ENCODE measurements at regions not wholly inside any gene's neighbourhood (a gene's known extent, or its start where the extent isn't known, plus 50 kb on each side); places are given as distances from the start of the nearest gene placed in this dataset.
"Not testable (repeated sequence)": the region's sequence is repeated elsewhere in the genome, so short reads cannot be mapped to it uniquely, and the experiment has no call there.

DNA sequence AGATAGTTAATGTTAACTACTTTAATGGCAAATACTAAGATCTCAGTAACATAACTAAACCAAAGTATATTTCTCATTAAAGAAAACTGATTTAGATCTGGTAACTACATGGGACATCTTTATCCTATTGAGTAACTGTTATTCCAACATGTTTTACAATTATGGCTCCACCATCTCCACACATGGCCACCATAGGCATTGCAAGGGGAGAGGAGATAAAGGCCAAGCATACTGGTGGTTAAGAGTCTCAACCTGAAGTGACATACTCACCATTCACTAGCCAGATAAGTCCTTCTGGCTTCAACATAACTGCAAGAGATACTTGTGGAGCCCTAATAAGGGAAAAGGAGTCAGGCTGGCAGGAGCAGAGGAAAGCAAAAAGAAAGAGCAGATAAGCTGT is 1586.4 kb upstream of the SPRY2 start:
- no peak for FAIRE-seq

GRCh38 chr13:81917810-81918209 is 1576.9 kb upstream of the SPRY2 start:
- FAIRE-seq = no peak

DNA sequence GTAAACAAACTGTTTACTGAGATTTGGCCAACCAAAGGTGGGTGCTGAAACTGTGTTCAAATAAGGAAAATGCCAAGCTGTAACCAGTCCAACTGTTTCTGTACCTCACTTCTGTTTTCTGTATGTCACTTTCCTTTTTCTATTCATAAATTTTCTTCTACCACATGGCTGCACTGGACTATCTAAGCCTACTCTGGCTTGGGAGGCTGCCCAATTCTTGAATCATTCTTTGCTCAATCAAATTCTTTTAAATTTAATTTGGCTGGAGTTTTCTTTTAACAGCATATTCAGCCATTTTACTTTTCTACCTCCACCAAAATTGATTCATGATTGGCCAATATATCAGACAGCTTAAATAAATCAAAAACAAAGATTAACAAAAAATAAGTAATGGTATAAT is 1575.5 kb upstream of the SPRY2 start:
- FAIRE-seq = no peak

DNA sequence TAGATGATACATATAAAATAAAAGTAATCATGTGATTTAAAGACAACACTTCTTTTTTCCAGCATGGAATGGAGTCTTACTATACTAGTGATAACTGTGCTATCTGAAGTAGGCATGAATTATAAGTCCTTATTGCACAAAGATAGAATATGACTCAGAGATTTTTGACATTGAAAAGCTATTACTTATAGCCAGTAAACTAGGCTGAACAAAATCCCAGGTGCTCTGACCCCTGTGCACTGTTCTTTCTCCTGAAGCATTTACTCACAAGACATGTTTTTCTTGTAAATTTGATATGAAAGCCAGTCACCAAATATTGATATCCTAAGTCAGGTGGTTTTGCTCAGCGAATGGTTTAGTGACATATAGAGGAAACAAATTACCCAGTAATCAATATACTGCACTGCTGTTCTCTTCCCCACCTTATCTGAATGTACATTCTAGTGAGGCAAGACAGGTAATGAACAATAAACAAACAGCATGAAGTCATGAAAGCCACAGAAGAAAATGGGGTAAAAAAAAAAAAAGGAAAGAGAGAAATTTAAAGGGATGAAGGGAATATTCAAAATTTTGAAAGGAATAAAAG is 1567.0 kb upstream of the SPRY2 start:
- no peak for FAIRE-seq

DNA sequence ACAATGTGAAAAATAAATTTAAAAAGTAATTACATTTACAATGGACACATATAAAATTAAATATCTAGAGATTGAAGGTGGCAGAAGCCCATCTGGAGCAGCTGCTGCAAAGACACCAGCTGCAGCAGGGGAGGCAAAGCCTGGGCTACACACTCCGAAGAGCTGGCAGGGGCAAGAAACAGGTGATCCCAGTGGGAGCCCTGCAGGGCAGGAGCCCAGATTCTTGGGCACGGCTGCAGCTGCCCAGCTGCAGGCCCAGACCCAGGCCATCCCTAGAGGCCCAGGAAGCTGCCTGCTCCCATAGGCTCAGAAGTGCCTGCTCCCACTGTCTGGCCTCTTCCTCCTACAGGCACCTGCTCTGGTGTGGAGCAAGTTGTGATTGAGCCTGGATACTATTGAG is 1547.9 kb upstream of the SPRY2 start:
- no peak for FAIRE-seq

- no peak for FAIRE-seq
Observed at GRCh38 chr13:81874681-81875661, 1534.0 kb upstream of the SPRY2 start.

GRCh38 chr13:81874253-81874652 is 1533.3 kb upstream of the SPRY2 start:
- FAIRE-seq = no peak

DNA sequence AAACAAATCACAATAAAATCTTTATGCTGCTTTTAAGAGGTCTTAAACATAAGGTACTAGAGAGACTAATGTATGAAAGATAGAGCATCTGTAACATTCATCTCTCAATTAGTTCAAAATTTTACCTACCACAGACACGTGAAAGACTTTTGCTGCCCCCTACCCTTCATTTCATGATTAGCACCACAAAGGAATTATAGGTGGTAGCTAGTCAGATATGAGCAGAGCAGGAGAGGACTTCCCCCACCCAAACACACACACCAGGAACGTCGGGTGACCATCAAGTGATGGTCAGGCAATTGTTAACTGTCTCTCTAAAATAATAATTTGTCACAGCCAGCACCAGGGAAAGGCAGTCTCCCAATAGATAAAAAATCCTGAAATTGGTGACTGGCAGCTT is 1531.7 kb upstream of the SPRY2 start:
- no peak for FAIRE-seq

- FAIRE-seq = not testable (repeated sequence)
Observed at GRCh38 chr13:81871751-81872325, 1530.9 kb upstream of the SPRY2 start.

DNA sequence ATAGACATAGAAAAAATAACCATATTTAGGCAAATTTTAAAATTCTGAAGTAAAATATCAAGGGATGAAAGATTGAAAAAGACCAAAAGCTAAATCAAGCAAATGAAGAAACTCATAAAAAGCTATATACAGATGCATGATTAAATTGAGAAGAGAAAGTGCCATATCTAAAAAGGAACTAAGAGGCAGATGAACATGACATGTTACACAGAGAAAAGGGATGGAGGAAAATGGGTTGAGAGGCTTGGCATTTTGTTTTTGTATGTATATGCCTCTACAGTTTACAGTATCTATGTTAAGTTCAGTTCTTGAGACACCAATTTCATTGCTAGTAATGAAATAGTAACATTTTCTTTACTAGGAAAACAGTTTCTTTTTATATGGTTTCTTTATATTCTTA is 1507.4 kb upstream of the SPRY2 start:
- FAIRE-seq = no peak

DNA sequence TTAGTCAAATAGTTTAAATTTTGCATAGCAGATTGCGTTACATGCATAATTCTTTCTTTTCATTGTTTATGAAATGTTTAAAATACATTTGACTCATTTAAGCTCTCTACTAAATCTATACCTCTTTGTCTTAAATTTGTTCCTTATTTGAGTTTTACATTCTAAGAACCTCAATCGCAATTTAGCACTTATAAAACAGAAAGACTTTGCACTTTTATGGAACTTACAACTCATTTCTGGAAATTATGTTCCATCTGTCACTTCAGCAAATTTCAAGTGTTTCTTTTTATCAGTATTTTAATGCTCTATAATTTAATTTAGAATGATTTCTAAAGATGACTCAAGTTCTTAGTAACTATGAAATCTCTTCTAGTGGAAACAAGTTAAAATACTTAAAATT is 1505.8 kb upstream of the SPRY2 start:
- no peak for FAIRE-seq

DNA sequence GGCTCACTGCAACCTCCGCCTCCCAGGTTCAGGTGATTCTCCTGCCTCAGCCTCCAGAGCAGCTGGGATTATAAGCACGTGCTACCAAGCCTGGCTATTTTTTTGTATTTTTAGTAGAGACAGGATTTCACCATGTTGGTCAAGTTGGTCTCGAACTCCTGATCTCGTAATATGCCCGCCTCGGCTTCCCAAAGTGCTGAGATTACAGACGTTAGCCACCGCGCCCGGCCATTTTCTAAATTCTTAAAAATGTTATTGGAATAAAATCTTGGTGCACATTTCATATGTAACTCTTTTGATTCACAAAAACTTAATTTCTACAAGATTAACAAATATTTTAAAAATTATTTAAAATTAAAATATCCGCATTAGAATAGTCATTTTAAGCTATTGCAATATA is 1480.3 kb upstream of the SPRY2 start:
- peak; percentile 91 for FAIRE-seq

DNA sequence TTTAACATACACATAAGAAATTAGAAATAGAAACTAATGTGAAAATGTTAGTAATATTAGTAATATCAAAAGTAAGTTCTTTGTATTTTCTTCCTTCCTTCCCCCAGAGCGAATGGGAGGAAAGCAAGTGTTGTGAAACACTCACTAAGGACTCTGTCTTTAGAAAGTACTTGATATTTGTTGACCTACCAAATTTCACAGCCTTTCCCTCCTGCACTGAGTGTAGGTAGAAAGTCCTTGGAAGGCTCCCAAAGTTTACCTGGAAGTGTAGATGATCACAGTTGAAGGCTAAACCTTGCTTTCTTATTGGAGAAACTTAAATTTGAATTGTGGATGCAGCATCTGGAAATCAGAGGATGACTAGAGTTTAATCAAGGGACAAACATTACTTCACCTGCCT is 1459.5 kb upstream of the SPRY2 start:
- FAIRE-seq = no peak

- no peak for FAIRE-seq
Observed at GRCh38 chr13:81795710-81796109, 1454.8 kb upstream of the SPRY2 start.

DNA sequence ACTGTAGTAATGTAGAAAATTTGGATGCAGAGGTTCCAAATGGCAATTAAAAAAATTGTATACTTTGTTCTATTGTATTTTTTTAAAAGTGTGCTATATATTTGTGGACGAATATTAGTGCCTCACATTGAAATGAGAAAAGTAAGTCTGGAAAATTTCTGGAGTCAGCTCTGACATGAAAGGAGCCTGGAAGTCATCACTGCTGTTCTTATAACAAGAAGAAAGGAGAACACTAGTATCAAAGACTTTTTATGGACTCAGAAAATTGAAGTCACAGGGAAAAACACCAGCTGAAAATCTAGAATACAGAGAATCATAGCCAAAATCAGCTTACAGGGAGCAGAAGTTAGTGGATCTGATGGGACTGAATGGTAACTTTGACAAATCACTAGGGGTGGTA is 1450.7 kb upstream of the SPRY2 start:
- no peak for FAIRE-seq

DNA sequence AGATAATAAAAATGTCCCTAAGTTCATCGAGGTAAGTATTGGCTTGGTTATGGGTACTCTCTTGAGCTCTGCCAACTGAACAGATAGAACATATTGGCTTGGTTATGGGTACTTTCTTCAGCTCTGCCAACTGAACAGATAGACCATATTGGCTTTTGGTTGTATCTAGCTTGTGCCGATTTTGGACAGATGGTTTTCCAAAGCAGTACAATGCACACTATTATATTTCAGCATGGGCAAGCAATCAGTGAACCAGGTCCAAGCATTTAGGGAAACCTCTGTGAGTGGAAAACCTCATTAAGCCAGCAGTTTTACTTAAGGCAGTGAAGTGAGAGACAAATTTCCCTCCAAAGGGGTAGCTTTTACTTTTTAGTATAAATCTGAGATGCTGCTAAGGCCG is 1440.5 kb upstream of the SPRY2 start:
- no peak for FAIRE-seq

DNA sequence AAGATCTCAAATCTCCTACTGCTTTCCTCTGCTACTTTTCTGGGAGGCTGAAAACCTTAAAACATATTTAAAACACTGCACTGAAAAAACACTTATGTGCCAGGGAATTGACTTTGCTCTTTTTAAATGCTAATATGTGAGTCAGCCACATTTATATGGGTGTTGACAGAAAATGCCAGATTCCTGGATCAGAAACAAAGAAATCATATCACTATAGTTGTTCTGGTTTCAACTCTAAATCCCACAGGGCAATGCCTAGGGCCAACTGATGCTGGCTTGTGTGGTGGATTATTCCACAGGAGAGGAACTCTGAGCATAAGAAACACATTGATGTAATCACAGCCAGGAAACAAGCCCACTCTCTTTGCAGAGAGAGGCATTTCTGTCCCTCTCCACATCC is 1439.0 kb upstream of the SPRY2 start:
- no peak for FAIRE-seq

GRCh38 chr13:81778350-81778749 is 1437.4 kb upstream of the SPRY2 start:
- no peak for FAIRE-seq

GRCh38 chr13:81773263-81773662 is 1432.3 kb upstream of the SPRY2 start:
- no peak for FAIRE-seq

DNA sequence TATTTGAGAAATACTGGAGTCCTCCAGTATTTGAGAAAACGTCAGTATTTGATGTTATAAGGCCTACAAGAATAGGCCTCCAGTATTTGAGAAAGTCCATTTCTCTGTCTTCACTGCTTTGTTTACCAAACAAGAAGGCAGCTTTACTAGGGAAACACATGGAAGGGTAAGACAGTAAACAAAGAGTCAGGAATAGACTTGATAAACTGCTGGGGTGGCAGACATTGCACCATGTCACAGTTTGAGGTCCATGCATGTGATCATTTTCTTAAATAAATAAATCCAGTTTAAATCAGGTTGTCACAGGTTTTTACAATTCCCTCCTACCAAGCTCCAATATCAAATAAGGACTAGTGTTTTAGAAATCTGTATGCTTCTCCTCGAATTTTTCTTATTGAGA is 1431.0 kb upstream of the SPRY2 start:
- no peak for FAIRE-seq

GRCh38 chr13:81770868-81771505 is 1430.1 kb upstream of the SPRY2 start:
- no peak for FAIRE-seq

- no peak for FAIRE-seq
Observed at GRCh38 chr13:81762449-81762848, 1421.5 kb upstream of the SPRY2 start.

DNA sequence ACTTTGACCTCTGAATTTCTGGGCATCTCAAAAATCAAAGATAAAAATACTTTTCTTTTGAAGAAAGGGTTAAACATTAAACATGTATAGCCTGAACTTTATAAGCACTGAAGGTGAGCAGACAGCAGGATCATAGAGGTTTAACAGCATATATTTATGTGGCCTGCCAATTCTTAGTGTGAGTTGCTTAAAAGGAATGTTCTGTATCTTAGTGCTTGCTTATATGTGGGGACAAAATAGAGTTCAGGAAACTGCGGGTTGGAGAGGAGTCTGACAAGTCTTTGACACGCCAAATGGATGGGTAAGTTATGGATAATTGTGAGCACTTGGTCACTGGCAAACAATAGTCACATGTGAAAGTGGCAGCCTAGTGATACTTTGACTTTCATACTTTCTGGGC is 1419.4 kb upstream of the SPRY2 start:
- no peak for FAIRE-seq
